NCI-H345 treated with DMSO at 0.1 percent for 48 hours (cell line): ENCODE measurements at regions not wholly inside any gene's neighbourhood (a gene's known extent, or its start where the extent isn't known, plus 50 kb on each side); places are given as distances from the start of the nearest gene placed in this dataset.

Experiments
- DNase-seq: peaks from one replicate; lab custom pipeline; 2025; ENCODE audit not compliant: unreplicated experiment; lab: John Stamatoyannopoulos, UW

GRCh38 chr19:30792561-30793505 lies 420.6 kb downstream of the ZNF536 start:
- DNase-seq = no peak

DNA sequence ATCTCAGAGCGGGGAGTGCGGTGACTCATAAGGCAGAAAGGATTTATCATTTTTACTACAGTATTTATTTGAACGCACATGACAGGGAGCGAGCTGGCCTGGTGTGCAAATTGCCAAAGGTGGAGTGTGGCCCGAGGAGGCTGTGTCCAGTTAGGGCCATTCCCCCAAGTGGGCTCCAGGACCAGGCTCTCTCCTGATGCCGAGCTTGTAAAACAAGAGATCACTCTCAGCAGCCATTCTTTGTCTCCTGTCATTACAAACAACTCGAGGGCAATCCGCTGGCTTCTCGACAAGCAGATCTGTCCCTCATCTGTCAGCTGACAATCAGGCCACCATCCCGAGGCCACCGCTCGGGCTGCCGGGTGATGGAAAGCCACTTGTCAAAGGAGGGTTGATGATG lies 418.9 kb downstream of the ZNF536 start:
- no peak for DNase-seq

DNA sequence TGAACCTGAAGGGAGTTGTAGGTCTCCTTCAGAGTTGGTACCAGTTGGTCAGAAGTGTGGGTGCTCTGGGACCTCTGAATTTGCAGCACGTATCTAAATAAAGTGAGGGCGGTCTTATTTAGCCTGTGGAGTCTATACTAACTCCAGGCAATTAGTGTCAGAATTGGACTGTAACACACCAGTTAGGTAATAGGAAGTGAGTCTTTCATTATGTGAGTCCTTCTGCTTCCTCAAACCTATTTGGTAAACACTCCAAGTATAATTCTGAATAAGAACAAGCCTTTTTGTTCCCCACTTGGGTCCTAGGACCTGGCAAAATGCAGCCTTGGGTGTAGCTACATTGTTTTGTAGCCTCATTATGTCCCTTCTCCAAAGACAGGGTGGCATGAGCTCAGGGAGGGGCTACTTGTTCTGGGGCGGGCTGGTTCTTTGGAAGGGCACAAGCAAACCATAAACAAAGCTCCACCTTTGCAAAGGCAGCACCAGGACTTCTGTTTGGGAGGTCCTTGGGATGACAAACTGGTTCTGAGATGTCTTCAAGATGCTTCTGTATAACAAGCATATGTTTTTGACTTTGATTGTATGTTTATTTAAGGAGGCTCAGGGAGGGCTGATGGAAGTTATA lies 418.0 kb downstream of the ZNF536 start:
- DNase-seq = no peak

DNA sequence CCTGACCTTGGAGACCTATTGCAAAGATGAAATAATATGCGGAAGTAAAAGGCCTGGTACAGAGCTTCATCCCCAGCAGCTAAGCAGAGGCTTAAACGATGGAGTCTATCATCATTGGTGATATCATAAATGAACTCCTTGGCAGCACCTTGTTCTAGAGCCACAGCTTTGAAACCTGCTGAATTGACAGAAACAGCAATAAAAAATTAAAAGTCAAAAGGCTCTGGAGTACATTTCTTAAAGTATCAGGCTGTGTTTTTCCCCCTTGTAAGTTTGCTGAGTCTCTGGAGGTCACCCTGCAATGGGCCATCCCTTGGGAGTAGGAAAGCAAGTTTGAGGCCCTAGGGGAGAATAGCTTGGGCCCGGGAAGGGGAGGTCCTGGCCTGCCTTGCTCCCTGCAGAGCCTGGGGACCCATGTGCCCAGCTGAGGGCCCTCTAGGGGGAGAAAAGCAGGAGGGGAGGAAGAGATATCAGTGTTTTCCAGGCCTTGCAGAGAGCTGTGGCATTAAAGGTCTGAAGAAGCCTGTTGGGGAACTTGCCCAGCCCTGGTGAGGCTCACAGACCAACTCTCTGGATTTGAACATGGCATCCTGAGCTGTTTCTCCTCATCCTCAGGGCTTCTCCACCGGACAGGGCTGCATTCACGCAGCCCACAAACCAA lies 416.1 kb downstream of the ZNF536 start:
- DNase-seq = no peak

DNA sequence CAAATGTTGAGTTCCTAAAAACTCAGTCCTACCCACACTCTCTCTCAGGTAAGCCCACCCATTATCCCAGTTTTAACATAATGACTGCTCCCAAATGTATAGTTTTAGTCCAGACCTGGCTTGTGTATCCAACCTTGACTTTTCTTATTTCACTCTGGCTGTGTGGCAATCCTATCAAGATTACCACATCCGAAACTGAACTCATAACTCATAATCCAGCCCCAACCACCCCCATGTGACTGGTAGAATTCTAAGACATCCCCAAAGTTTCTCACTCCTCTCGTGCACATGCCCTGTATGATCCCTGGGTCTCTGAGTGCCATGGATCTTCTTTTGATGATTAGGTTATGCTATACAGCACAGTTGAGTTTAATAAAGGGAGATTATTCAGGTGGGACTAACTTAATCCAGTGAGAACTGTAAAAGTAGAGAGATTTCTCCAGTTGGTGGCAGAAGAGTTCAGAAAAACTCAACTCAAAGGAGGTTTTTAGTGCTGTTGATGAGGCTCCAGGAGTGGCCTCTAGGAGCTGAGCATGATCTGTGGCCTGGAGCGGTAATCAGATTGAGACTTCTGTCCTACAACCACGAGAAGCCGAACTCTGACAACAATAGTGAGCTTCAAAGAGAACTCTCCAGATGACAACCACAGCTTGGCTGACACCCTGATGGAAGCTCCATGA lies 413.4 kb downstream of the ZNF536 start:
- DNase-seq = no peak

- DNase-seq = no peak
Observed at GRCh38 chr19:30784850-30785457, 412.8 kb downstream of the ZNF536 start.

- no peak for DNase-seq
Observed at GRCh38 chr19:30783936-30784335, 411.8 kb downstream of the ZNF536 start.

DNA sequence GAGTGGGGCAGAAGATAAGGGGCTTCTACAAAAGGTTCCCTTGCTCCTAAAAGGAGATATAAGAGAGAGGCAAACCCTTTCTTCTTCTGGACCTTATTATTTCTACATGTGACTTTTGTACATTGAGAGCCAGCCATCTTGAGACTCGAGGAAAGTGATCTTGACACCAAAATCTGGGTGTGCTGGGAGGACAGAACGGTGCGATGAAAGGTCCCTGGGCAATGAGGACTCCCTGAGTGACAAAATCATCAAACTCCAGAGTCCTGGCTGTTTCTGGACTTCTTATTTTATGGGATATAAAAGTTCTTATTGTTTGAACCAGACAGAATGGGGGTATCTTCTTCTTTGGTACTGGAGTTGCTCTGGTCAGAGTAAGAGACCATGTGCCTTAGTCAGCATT lies 411.0 kb downstream of the ZNF536 start:
- no peak for DNase-seq

DNA sequence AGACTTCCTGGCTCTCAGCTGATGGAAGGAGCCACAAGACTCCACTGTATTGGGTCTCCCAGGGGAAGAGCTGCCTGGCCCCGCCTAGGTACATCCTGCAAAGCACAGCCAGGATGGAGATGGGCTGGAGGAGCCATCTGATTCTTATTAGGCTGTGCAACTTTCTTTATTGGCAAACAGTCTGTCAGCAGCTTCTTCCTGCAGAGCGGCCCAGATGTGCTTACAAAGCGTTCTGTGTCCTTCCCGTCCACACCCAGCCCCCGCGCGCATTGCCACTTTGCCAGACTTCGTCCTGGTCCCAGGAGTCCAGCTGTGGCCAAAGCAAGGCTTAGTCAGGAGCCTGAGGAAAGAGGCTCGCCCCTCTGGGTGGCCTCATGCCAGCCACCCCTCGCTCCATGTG lies 409.3 kb downstream of the ZNF536 start:
- no peak for DNase-seq

GRCh38 chr19:30781047-30781446 lies 408.9 kb downstream of the ZNF536 start:
- DNase-seq = no peak

- no peak for DNase-seq
Observed at GRCh38 chr19:30780456-30780855, 408.3 kb downstream of the ZNF536 start.

GRCh38 chr19:30780032-30780431 lies 407.8 kb downstream of the ZNF536 start:
- DNase-seq = no peak

- no peak for DNase-seq
Observed at GRCh38 chr19:30778961-30779715, 407.0 kb downstream of the ZNF536 start.

- no peak for DNase-seq
Observed at GRCh38 chr19:30778061-30778460, 405.9 kb downstream of the ZNF536 start.

DNA sequence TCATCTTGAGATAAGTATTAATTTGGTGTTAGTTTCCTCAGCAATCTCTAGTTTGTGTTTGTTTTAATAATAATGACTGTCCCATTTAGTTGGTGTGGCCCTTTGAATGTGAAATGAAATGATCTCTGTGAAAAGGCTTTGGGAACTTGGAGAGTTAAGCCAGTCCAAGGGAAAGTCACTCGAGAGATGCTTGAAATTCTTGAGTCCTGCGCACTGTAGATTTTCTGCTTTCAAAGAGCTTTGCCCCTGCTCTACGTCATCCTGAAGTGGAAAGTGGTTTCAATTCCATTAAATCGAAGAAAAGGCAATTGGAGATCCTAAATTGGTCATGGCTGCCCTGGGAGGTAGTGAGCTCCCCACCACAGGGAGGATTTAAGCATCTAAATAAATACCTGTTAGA lies 403.8 kb downstream of the ZNF536 start:
- DNase-seq = no peak

GRCh38 chr19:30774252-30774766 lies 402.1 kb downstream of the ZNF536 start:
- DNase-seq = no peak

DNA sequence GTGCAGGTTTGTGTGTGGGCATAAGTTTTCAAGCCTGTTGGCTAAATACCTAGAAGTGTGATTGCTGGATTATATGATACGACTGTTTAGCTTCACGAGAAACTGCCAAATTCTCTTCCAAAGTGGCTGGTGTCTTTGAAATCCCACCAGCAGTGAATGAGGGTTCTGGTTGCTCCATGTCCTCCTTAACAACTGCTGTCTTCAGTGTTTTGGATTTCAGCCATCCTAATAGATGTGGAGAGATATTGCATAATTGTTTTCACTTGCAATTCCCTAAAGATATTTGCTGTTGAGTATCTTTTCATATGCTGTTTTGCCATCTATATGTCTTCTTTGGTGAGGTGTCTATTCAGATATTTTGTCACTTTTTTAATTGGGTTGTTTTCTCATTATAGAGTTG lies 390.5 kb downstream of the ZNF536 start:
- DNase-seq = no peak

GRCh38 chr19:30760014-30760413 lies 387.8 kb downstream of the ZNF536 start:
- no peak for DNase-seq

DNA sequence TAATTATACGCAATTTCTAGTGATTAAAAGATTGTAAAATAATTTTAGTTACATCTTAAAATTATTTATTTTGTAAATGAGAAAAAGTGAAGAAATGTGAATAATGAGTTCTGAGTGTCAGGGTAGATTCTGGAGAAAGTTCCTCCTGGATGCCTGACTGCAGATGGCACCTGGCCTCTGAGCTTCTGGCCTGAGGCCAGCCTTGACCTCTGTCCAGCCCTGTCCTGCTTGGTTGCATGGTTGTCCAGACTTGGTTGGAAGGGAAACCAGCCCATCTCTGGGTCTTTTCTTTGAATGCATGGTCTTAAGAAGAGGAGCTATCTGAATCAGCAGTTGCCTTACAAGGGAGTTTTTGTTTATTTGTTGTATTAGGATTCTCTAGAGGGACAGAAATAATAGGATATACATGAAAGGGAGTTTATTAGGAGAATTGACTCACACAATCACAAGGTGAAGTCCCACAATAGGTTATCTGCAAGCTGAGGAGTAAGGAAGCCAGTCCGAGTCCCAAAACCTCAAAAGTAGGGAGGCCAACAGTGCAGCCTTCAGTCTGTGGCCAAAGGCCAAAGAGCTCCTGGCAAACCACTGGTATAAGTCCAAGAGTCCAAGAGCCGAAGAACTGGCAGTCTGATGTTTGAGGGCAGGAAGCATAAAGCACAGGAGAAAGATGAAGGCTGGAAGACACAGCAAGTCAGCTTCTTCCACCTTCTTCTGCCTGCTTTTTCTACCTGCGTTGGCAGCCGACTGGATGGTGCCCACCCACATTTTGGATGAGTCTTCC lies 385.8 kb downstream of the ZNF536 start:
- DNase-seq = no peak
